GM12878 (cell line): ENCODE measurements at regions not wholly inside any gene's neighbourhood (a gene's known extent, or its start where the extent isn't known, plus 50 kb on each side); places are given as distances from the start of the nearest gene placed in this dataset.

Source experiments
- ATAC-seq: fragments of 200-7000 bp; cut with Tn5 transposase; 3 replicates; pipeline ENCODE4 v1.9.1; 2020; ENCODE audit warnings: mild to moderate bottlenecking, moderate library complexity
- BruUV-seq: library from RNA; stranded (reverse); fragments of 400-500 nt; replicated peaks from 2 replicates; lab custom pipeline; 2021; lab: Mats Ljungman, UMichigan
- CTCF ChIA-PET: fragments of 300-600 bp; sonication (Branson Sonifier 250); formaldehyde crosslinking; extraction: SDS; loops from one replicate; lab custom pipeline; 2021; ENCODE audit warnings: inconsistent platforms; lab: Yijun Ruan, JAX
- POLR2A ChIA-PET: fragments of 350-600 bp; formaldehyde crosslinking; extraction: SDS; loops from one replicate; lab custom pipeline; 2021; ENCODE audit warnings: inconsistent platforms; lab: Charles Lee
- RAD21 ChIA-PET: fragments of 300-600 bp; sonication (Branson Sonifier 250); formaldehyde crosslinking; loops from one replicate; lab custom pipeline; 2023; ENCODE audit warnings: antibody characterized with exemption; ENCODE audit not compliant: unreplicated experiment; lab: Charles Lee
- SMC1A ChIA-PET: fragments of 300-600 bp; sonication (Branson Sonifier 250); formaldehyde crosslinking; loops from one replicate; lab custom pipeline; 2023; ENCODE audit not compliant: unreplicated experiment, uncharacterized antibody; lab: Charles Lee
- DNase-seq: peaks from one replicate; pipeline ENCODE4 v3.0.0-alpha.2; 2011; ENCODE audit warnings: low read depth, low spot score
- FAIRE-seq: peaks from 3 replicates; lab custom pipeline; 2011; peaks lifted over from hg19 to GRCh38; lab: Jason Lieb, UNC
- H2AFZ ChIP-seq: 2 replicates; pipeline ENCODE4 v1.6.0; 2011; ENCODE audit warnings: low read depth, low read length, control low read depth; ENCODE audit not compliant: control insufficient read depth
- H3K27ac ChIP-seq: 2 replicates; pipeline ENCODE4 v1.5.1; 2011; ENCODE audit warnings: control low read depth; ENCODE audit not compliant: control insufficient read depth, insufficient read depth
- H3K27me3 ChIP-seq, 2 experiments: replicated peaks in 1 of 2; 2 replicates each; pipeline versions ENCODE4 v1.6.0 to v1.6.1; 2011; ENCODE audit warnings: low read length in 1 of 2; ENCODE audit not compliant: control insufficient read depth in 2 of 2, insufficient read depth in 2 of 2
- H3K36me3 ChIP-seq, 2 experiments: 2 replicates each; pipeline ENCODE4 v1.5.1; 2011; ENCODE audit warnings: low read length in 1 of 2; ENCODE audit not compliant: control insufficient read depth in 2 of 2, insufficient read depth in 2 of 2
- H3K4me1 ChIP-seq: 2 replicates; pipeline ENCODE4 v1.6.1; 2011; ENCODE audit warnings: mild to moderate bottlenecking, low read length, moderate library complexity, mixed read lengths; ENCODE audit not compliant: control insufficient read depth, insufficient read depth
- H3K4me2 ChIP-seq: 2 replicates; pipeline ENCODE4 v1.6.0; 2011; ENCODE audit warnings: control low read depth; ENCODE audit not compliant: control insufficient read depth, insufficient read depth
- H3K4me3 ChIP-seq: fragments of 200-600 bp; sonication (generic); 2 replicates; pipeline ENCODE4 v1.5.1; 2016
- H3K79me2 ChIP-seq: 2 replicates; pipeline ENCODE4 v1.6.0; 2011; ENCODE audit warnings: low read length; ENCODE audit not compliant: control insufficient read depth, insufficient read depth
- H3K9ac ChIP-seq: 2 replicates; pipeline ENCODE4 v1.8.0; 2011; ENCODE audit warnings: low read length, control low read depth, mixed read lengths; ENCODE audit not compliant: control insufficient read depth, insufficient read depth
- H3K9me3 ChIP-seq: replicated peaks from 3 replicates; pipeline ENCODE4 v1.5.1; 2011; ENCODE audit warnings: mild to moderate bottlenecking, low read length; ENCODE audit not compliant: control insufficient read depth, insufficient read depth
- H4K20me1 ChIP-seq: 2 replicates; pipeline ENCODE4 v1.6.0; 2011; ENCODE audit not compliant: control insufficient read depth, insufficient read depth
- BACH1 ChIP-seq: fragments of 450-650 bp; IDR thresholded peaks from 2 replicates; pipeline ENCODE4 v1.6.1; 2017; ENCODE audit warnings: mild to moderate bottlenecking, borderline replicate concordance
- CREB1 ChIP-seq: IDR thresholded peaks from 2 replicates; pipeline ENCODE4 v1.6.1; 2012; ENCODE audit warnings: low read depth, mild to moderate bottlenecking, inconsistent platforms
- CTCF ChIP-seq, 3 experiments: IDR thresholded peaks in 2 of 3; conservative IDR thresholded peaks in 1 of 3; 2 replicates each; pipeline ENCODE4 v1.5.1; 2011; ENCODE audit warnings: low read depth in 3 of 3, low read length in 3 of 3, mild to moderate bottlenecking in 3 of 3, control low read depth in 2 of 3, moderate library complexity in 2 of 3, inconsistent platforms in 1 of 3, mixed read lengths in 1 of 3; ENCODE audit not compliant: control insufficient read depth in 2 of 3, insufficient read depth in 1 of 3; ENCODE audit errors: extremely low read depth in 1 of 3
- GATAD2B ChIP-seq: fragments of 450-650 bp; conservative IDR thresholded peaks from 2 replicates; pipeline ENCODE4 v1.6.1; 2017; ENCODE audit warnings: low read depth, mild to moderate bottlenecking, moderate library complexity
- LARP7 ChIP-seq: fragments of 450-650 bp; IDR thresholded peaks from 2 replicates; pipeline ENCODE4 v1.6.1; 2017; ENCODE audit warnings: mild to moderate bottlenecking
- MYB ChIP-seq: fragments of 150-350 bp; IDR thresholded peaks from 2 replicates; pipeline ENCODE4 v1.6.1; 2014; ENCODE audit warnings: mild to moderate bottlenecking, low read depth, low read length, borderline replicate concordance
- NFXL1 ChIP-seq: fragments of 450-650 bp; IDR thresholded peaks from 2 replicates; pipeline ENCODE4 v1.6.1; 2017; ENCODE audit warnings: antibody characterized with exemption, mild to moderate bottlenecking, borderline replicate concordance
- PML ChIP-seq: IDR thresholded peaks from 2 replicates; pipeline ENCODE4 v1.6.1; 2012; ENCODE audit warnings: low read length, inconsistent platforms
- RAD21 ChIP-seq: IDR thresholded peaks from 2 replicates; pipeline ENCODE4 v1.6.1; 2011; ENCODE audit warnings: mild to moderate bottlenecking, low read depth, low read length, moderate library complexity; ENCODE audit not compliant: insufficient read depth
- REST ChIP-seq: IDR thresholded peaks from 2 replicates; pipeline ENCODE4 v1.6.1; 2012; ENCODE audit warnings: mild to moderate bottlenecking, low read depth, low read length
- WGBS: methylation state at CpG from one replicate; pipeline ENCODE4 v1.1.6; 2016; ENCODE audit warnings: low lambda C conversion rate; ENCODE audit not compliant: insufficient replicate concordance, insufficient coverage; ENCODE audit errors: missing lambda C conversion rate; 5-methylcytosine and 5-hydroxymethylcytosine counted together
- in situ Hi-C: fragments of 300-500 bp; cut with MboI; formaldehyde crosslinking; loops from 9 replicates; pipeline ENCODE4 v1.14.3; 2018; ENCODE audit warnings: mixed read lengths
- intact Hi-C: fragments of 100-400 bp; cut with micrococcal nuclease; formaldehyde crosslinking; loops from one replicate; pipeline ENCODE4 v1.14.2; 2022; ENCODE audit not compliant: unreplicated experiment

- no peak for TF ChIP-seq REST
These were observed 986.5 kb downstream of the TDRD15 start (continued) for GRCh38 chr2:22110244-22110651.

DNA sequence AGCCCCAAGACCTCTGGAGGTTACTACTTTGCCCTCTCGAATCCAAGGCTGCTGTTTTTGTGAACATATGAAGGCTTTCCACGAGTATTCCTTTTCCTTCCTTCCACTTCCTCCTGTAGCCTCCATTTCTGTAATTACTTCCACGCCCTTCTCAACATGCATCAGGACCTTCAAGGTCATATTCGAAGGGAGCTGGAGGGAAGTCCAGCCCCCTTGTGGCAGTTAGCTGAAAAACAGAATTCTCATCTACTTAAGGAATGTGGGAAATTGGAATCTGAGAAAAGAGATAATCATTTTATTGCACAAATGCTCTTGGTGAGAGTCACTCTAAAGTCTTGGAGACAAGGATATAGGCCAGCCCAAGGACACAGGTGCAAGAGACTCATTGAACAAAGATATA, 1000.2 kb downstream of the TDRD15 start:
- intact Hi-C loops: no loop called here
- 2% methylated on average over 4 of the region's 4 CpGs for WGBS
- Histone ChIP-seq H3K4me1 (no peaks in the 10 kb centered on the region), H3K4me3 (no peak overlapping the region), H3K36me3 (no peaks in the 10 kb centered on the region), H2AFZ (no peak overlapping the region), H3K4me2 (no peak overlapping the region), H3K9me3 (no peaks in the 10 kb centered on the region), H3K79me2 (no peaks in the 10 kb centered on the region), H3K27me3 (no peaks in the 10 kb centered on the region), H3K9ac (no peak overlapping the region), H4K20me1 (no peaks in the 10 kb centered on the region), H3K27ac (no peak overlapping the region)
- ATAC-seq (no peak), FAIRE-seq (no peak), DNase-seq (no peak)
- SMC1A ChIA-PET: no interaction called here
- CTCF ChIA-PET: no interaction called here
- BruUV-seq: no TSS peak
- in situ Hi-C loops: no loop called here
- RAD21 ChIA-PET: no interaction called here
- TF ChIP-seq CTCF (IDR thresholded peaks at IDR 0.05 in 2 of 3, conservative IDR thresholded peaks at IDR 0.05 in 1 of 3; ENCODE audit: control insufficient read depth in 2 of 3, extremely low read depth in 1 of 3, insufficient read depth in 1 of 3, low read depth in 3 of 3, low read length in 3 of 3): peak in 2 of 3 experiments; percentile 7 to 15; a peak in 2 of 6 replicates
- TF ChIP-seq PML: no peak
- no peak for TF ChIP-seq NFXL1
- TF ChIP-seq MYB: no peak
- TF ChIP-seq RAD21: no peak
- TF ChIP-seq BACH1: no peak
- no peak for TF ChIP-seq GATAD2B
- TF ChIP-seq CREB1: no peak
- no peak for TF ChIP-seq LARP7
- POLR2A ChIA-PET: no interaction called here
